Liver (tissue), 8 donors: ENCODE measurements at regions not wholly inside any gene's neighbourhood (a gene's known extent, or its start where the extent isn't known, plus 50 kb on each side); places are given as distances from the start of the nearest gene placed in this dataset.

Source experiments
- DNase-seq: peaks from one replicate; pipeline ENCODE4 v3.0.0-alpha.2; 2017; ENCODE audit warnings: low spot score
- H3K27ac ChIP-seq, 2 donors: one replicate each; pipeline ENCODE4 v1.7.0; 2013; ENCODE audit warnings: inconsistent platforms in 2 of 2, low read length in 2 of 2, control low read depth in 1 of 2, low read depth in 1 of 2, mild to moderate bottlenecking in 1 of 2
- H3K27me3 ChIP-seq, 4 donors: one replicate each; pipeline versions ENCODE4 v1.6.1 to v1.7.0; 2013; ENCODE audit warnings: low read length in 3 of 4, inconsistent platforms in 1 of 4, mild to moderate bottlenecking in 1 of 4, moderate library complexity in 1 of 4; ENCODE audit not compliant: control insufficient read depth in 4 of 4, insufficient read depth in 4 of 4
- H3K36me3 ChIP-seq, 4 donors: one replicate each; pipeline versions ENCODE4 v1.6.1 to v1.7.0; 2013; ENCODE audit warnings: low read length in 3 of 4, mild to moderate bottlenecking in 3 of 4, low read depth in 1 of 4, moderate library complexity in 1 of 4; ENCODE audit not compliant: control insufficient read depth in 4 of 4, insufficient read depth in 3 of 4
- H3K4me1 ChIP-seq, 4 donors: one replicate each; pipeline versions ENCODE4 v1.6.1 to v1.7.0; 2013; ENCODE audit warnings: low read length in 3 of 4, mild to moderate bottlenecking in 3 of 4, moderate library complexity in 1 of 4; ENCODE audit not compliant: control insufficient read depth in 4 of 4, insufficient read depth in 4 of 4
- H3K4me3 ChIP-seq, 3 donors: one replicate each; pipeline versions ENCODE4 v1.6.1 to v1.7.0; 2013; ENCODE audit warnings: low read length in 3 of 3, control low read depth in 1 of 3, low read depth in 1 of 3, mild to moderate bottlenecking in 1 of 3
- H3K9ac ChIP-seq, 2 donors: one replicate each; pipeline ENCODE4 v1.7.0; 2013; ENCODE audit warnings: low read length in 2 of 2, mild to moderate bottlenecking in 2 of 2, moderate library complexity in 2 of 2, control low read depth in 1 of 2, low read depth in 1 of 2
- H3K9me3 ChIP-seq, 4 donors: one replicate each; pipeline versions ENCODE4 v1.6.1 to v1.7.0; 2013; ENCODE audit warnings: low read length in 3 of 4; ENCODE audit not compliant: control insufficient read depth in 4 of 4
- CTCF ChIP-seq: fragments of 150-350 bp; IDR thresholded peaks from 2 replicates; pipeline ENCODE4 v1.5.1; 2017; ENCODE audit warnings: improper control_type of control experiment, low read depth, low read length; ENCODE audit not compliant: missing input control
- EGR1 ChIP-seq, 2 donors: IDR thresholded peaks; 2 replicates each; pipeline ENCODE4 v1.6.1; 2016 to 2018; ENCODE audit warnings: antibody characterized with exemption in 2 of 2, low read depth in 2 of 2
- FOXA2 ChIP-seq: IDR thresholded peaks from 2 replicates; pipeline ENCODE4 v1.6.1; 2016; ENCODE audit warnings: antibody characterized with exemption
- GABPA ChIP-seq, 2 donors: IDR thresholded peaks in 1 of 2; conservative IDR thresholded peaks in 1 of 2; 2 replicates each; pipeline ENCODE4 v1.6.1; 2016; ENCODE audit warnings: antibody characterized with exemption in 2 of 2, mild to moderate bottlenecking in 1 of 2, moderate library complexity in 1 of 2
- HNF4A ChIP-seq, 2 donors: conservative IDR thresholded peaks; 2 replicates each; pipeline ENCODE4 v1.6.1; 2016; ENCODE audit warnings: antibody characterized with exemption in 2 of 2, mild to moderate bottlenecking in 2 of 2
- JUND ChIP-seq, 2 donors: IDR thresholded peaks; 2 replicates each; pipeline ENCODE4 v1.6.1; 2016; ENCODE audit warnings: antibody characterized with exemption in 2 of 2
- NR2F2 ChIP-seq: IDR thresholded peaks from 2 replicates; pipeline ENCODE4 v1.6.1; 2016; ENCODE audit warnings: antibody characterized with exemption
- RAD21 ChIP-seq, 2 donors: IDR thresholded peaks; 2 replicates each; pipeline ENCODE4 v1.6.1; 2016; ENCODE audit warnings: antibody characterized with exemption in 2 of 2, mild to moderate bottlenecking in 2 of 2
- REST ChIP-seq: IDR thresholded peaks from 2 replicates; pipeline ENCODE4 v1.6.1; 2016; ENCODE audit warnings: antibody characterized with exemption, mild to moderate bottlenecking
- RXRA ChIP-seq, 2 donors: IDR thresholded peaks; 2 replicates each; pipeline ENCODE4 v1.6.1; 2017 to 2018; ENCODE audit warnings: antibody characterized with exemption in 2 of 2, mild to moderate bottlenecking in 1 of 2
- SP1 ChIP-seq: IDR thresholded peaks from 2 replicates; pipeline ENCODE4 v1.6.1; 2018; ENCODE audit warnings: antibody characterized with exemption, mild to moderate bottlenecking
- TAF1 ChIP-seq: conservative IDR thresholded peaks from 2 replicates; pipeline ENCODE4 v1.6.1; 2016; ENCODE audit warnings: antibody characterized with exemption, mild to moderate bottlenecking
- YY1 ChIP-seq: IDR thresholded peaks from 2 replicates; pipeline ENCODE4 v1.6.1; 2016; ENCODE audit warnings: antibody characterized with exemption, mild to moderate bottlenecking
- ZBTB33 ChIP-seq: IDR thresholded peaks from 2 replicates; pipeline ENCODE4 v1.6.1; 2016; ENCODE audit warnings: antibody characterized with exemption
- WGBS: extraction: QIAGEN DNeasy Blood & Tissue Kit; methylation state at CpG from one replicate; pipeline ENCODE4 v1.1.7; 2013; 5-methylcytosine and 5-hydroxymethylcytosine counted together
- TF ChIP-seq, protein P1 (sequence below): IDR thresholded peaks from 2 replicates; pipeline ENCODE4 v1.6.1; 2016; ENCODE audit warnings: antibody characterized with exemption
- donor health status: healthy.
- donor health status: healthy.
- donor health status: healthy.
- donor health status: healthy.
- donor health status: healthy.

DNA sequence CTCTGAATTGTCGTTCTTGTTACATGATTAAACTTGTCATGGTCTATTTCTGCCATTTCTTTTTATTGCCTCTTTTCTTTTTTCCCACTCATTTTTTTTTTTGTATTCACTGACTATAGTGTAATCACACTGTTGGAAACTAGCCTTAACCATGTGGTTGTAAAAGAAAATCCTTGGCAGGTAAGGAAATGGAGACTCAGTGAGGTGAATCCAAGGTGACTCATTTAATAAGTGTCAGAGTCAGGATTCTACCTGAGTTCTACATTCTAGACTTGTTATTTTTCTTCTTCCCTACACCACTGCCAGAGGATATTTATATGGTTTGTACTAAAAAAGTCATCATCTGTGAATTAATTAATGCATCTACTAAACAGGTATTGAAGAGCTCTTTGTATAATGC is 152.2 kb downstream of the CBLL2 start:
- H3K27ac ChIP-seq: no peak overlapping the region
- H3K9me3 ChIP-seq: peaks cover 0 to 2% (median 0%) of the 10 kb centered on the region in 4 donors
- H3K4me1 ChIP-seq: no peaks in the 10 kb centered on the region
- H3K9ac ChIP-seq: no peak overlapping the region
- no peaks in the 10 kb centered on the region for H3K27me3 ChIP-seq
- DNase-seq: no peak
- TF ChIP-seq CTCF: no peak
- no peak for TF ChIP-seq FOXA2
- no peak for TF ChIP-seq REST
- no peak for TF ChIP-seq YY1
- TF ChIP-seq EGR1 (IDR thresholded peaks at IDR 0.05; ENCODE audit: low read depth in 2 of 2): no peak
- no peak for TF ChIP-seq ZBTB33
- TF ChIP-seq GABPA (IDR thresholded peaks at IDR 0.05 in 1 of 2, conservative IDR thresholded peaks at IDR 0.05 in 1 of 2): no peak
- no peak for TF ChIP-seq RXRA (IDR thresholded peaks at IDR 0.05)
- no peak for TF ChIP-seq SP1
- no peak for TF ChIP-seq JUND (IDR thresholded peaks at IDR 0.05)
- no peak for TF ChIP-seq RAD21 (IDR thresholded peaks at IDR 0.05)
- WGBS: 90% methylated on average over 1 of the region's 1 CpG
- no peak overlapping the region for H3K4me3 ChIP-seq
- H3K36me3 ChIP-seq: no peaks in the 10 kb centered on the region

DNA sequence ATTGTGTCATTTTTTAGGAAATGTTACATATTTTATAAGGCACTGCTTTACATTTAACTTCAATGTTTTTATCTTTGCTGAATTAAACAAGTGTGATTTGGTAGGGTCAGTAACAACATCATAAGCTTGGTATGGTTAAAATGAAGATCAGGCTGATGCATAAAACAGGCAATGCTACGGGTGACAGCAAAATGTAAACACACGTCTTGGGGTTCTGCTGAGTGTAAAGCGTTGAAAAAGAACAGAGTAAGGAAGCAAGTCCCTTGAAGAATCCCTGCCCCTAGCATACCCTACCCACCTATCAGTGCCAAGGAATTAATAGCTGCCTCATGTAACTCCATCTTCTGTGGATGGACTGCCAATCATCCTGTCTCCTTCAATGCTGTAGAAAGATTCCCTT is 157.0 kb downstream of the CBLL2 start:
- no peak for DNase-seq
- no peak overlapping the region for H3K9ac ChIP-seq
- no peaks in the 10 kb centered on the region for H3K27me3 ChIP-seq
- peaks cover 0 to 2% (median 0%) of the 10 kb centered on the region in 4 donors for H3K9me3 ChIP-seq
- TF ChIP-seq ZBTB33 (no peak), GABPA (IDR thresholded peaks at IDR 0.05 in 1 of 2, conservative IDR thresholded peaks at IDR 0.05 in 1 of 2) (no peak), CTCF (no peak), FOXA2 (no peak), REST (no peak), RAD21 (IDR thresholded peaks at IDR 0.05) (no peak), EGR1 (IDR thresholded peaks at IDR 0.05; ENCODE audit: low read depth in 2 of 2) (no peak), JUND (IDR thresholded peaks at IDR 0.05) (no peak), TAF1 (no peak), RXRA (IDR thresholded peaks at IDR 0.05) (no peak), HNF4A (conservative IDR thresholded peaks at IDR 0.05) (no peak), NR2F2 (no peak)
- TF ChIP-seq, protein P1, sequence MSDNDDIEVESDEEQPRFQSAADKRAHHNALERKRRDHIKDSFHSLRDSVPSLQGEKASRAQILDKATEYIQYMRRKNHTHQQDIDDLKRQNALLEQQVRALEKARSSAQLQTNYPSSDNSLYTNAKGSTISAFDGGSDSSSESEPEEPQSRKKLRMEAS: no peak
- no peak overlapping the region for H3K27ac ChIP-seq
- H3K4me1 ChIP-seq: no peaks in the 10 kb centered on the region
- no peak overlapping the region for H3K4me3 ChIP-seq
- H3K36me3 ChIP-seq: no peaks in the 10 kb centered on the region
- 66% methylated on average over 3 of the region's 3 CpGs for WGBS
